Erythroblast (primary cell): ENCODE measurements at regions not wholly inside any gene's neighbourhood (a gene's known extent, or its start where the extent isn't known, plus 50 kb on each side); places are given as distances from the start of the nearest gene placed in this dataset.
"Not testable (repeated sequence)": the region's sequence is repeated elsewhere in the genome, so short reads cannot be mapped to it uniquely, and the experiment has no call there.

ENCODE experiments used
- GATA1 ChIP-seq: IDR thresholded peaks from 2 replicates; pipeline ENCODE4 v1.6.1; 2011; ENCODE audit warnings: low read depth, mild to moderate bottlenecking, control low read depth, low read length, moderate library complexity
- POLR2A ChIP-seq: IDR thresholded peaks from 2 replicates; pipeline ENCODE4 v1.6.1; 2011; ENCODE audit warnings: mild to moderate bottlenecking, low read length

- TF ChIP-seq POLR2A, GATA1: not testable (repeated sequence)
Measured at GRCh38 chr2:189976488-189976887, 86.0 kb downstream of the MSTN start.
